ENCODE measurements at regions not wholly inside any gene's neighbourhood (a gene's known extent, or its start where the extent isn't known, plus 50 kb on each side); places are given as distances from the start of the nearest gene placed in this dataset.

DNA sequence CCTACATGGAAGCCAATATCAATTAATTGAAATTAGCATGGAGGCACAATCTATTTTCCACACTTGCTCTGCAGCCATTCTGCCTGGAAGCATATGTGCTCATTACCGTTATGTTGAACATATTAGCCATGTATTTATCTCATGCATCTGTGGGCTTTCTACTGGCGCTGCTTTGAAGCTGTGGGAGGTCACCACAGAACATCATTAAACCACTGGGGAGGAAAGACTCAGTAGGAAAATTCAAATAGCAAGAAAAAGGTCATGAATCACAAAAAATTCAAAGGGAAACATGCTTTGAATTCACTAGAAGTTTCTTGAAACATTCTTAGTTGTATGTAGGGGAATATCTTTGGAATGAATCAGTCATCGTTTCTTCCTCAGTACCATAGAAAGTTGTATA is 652.5 kb downstream of the EDEM1 start:
- no peaks in the 10 kb centered on the region for H3K27me3 Mint-ChIP-seq (ENCODE audit: unreplicated experiment)
- H3K4me1 Mint-ChIP-seq (ENCODE audit: unreplicated experiment), result no peaks in the 10 kb centered on the region
- DNase-seq (ENCODE audit: low spot score), result no peak
- H3K36me3 Mint-ChIP-seq (ENCODE audit: low read depth, unreplicated experiment), result no peaks in the 10 kb centered on the region
- H3K27ac Mint-ChIP-seq (ENCODE audit: unreplicated experiment), result no peak overlapping the region
- H3K9me3 Mint-ChIP-seq (ENCODE audit: unreplicated experiment), result peaks cover 38% of the 10 kb centered on the region
- no peak overlapping the region for H3K4me3 Mint-ChIP-seq (ENCODE audit: unreplicated experiment)
- TF ChIP-seq CTCF (IDR thresholded peaks at IDR 0.05; ENCODE audit: unreplicated experiment), result no peak

- DNase-seq (ENCODE audit: low spot score), result no peak
- Mint-ChIP-seq H3K27ac (ENCODE audit: unreplicated experiment) (no peak overlapping the region), H3K27me3 (ENCODE audit: unreplicated experiment) (no peaks in the 10 kb centered on the region), H3K4me1 (ENCODE audit: unreplicated experiment) (no peaks in the 10 kb centered on the region), H3K36me3 (ENCODE audit: low read depth, unreplicated experiment) (no peaks in the 10 kb centered on the region), H3K4me3 (ENCODE audit: unreplicated experiment) (no peak overlapping the region), H3K9me3 (ENCODE audit: unreplicated experiment) (peaks cover 36% of the 10 kb centered on the region)
- no peak for TF ChIP-seq CTCF (IDR thresholded peaks at IDR 0.05; ENCODE audit: unreplicated experiment)
Measured at GRCh38 chr3:5841599-5841998, 654.1 kb downstream of the EDEM1 start.

- no peak overlapping the region for H3K4me3 Mint-ChIP-seq (ENCODE audit: unreplicated experiment)
- TF ChIP-seq CTCF (IDR thresholded peaks at IDR 0.05; ENCODE audit: unreplicated experiment), result no peak
- no peaks in the 10 kb centered on the region for H3K36me3 Mint-ChIP-seq (ENCODE audit: low read depth, unreplicated experiment)
- no peaks in the 10 kb centered on the region for H3K27me3 Mint-ChIP-seq (ENCODE audit: unreplicated experiment)
- H3K27ac Mint-ChIP-seq (ENCODE audit: unreplicated experiment), result no peak overlapping the region
- H3K9me3 Mint-ChIP-seq (ENCODE audit: unreplicated experiment), result peaks cover 22% of the 10 kb centered on the region
- no peak for DNase-seq (ENCODE audit: low spot score)
- H3K4me1 Mint-ChIP-seq (ENCODE audit: unreplicated experiment), result no peaks in the 10 kb centered on the region
Measured at GRCh38 chr3:5846261-5846660, 658.8 kb downstream of the EDEM1 start.

DNA sequence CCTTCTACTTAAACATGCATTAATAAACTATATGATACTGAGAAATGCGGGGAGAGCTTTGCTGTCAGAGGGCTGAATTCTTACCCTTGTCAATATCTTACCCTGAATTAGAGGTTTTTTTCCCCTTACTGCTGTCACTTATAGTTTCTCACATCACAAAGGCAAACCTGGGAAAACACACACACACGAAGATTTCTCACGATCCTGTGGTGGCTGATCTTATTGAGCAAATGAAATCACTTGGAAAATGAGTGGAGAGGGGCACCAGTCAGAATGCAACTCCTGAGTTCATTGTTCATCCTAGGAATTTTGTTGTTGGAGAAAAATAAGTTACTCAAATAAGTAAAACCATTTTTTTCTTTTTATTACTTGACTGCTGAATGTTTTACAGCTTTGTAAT is 673.6 kb downstream of the EDEM1 start:
- H3K4me1 Mint-ChIP-seq (ENCODE audit: unreplicated experiment), result no peaks in the 10 kb centered on the region
- no peak overlapping the region for H3K4me3 Mint-ChIP-seq (ENCODE audit: unreplicated experiment)
- no peak overlapping the region for H3K27ac Mint-ChIP-seq (ENCODE audit: unreplicated experiment)
- no peak for TF ChIP-seq CTCF (IDR thresholded peaks at IDR 0.05; ENCODE audit: unreplicated experiment)
- H3K9me3 Mint-ChIP-seq (ENCODE audit: unreplicated experiment), result peaks cover 7% of the 10 kb centered on the region
- H3K27me3 Mint-ChIP-seq (ENCODE audit: unreplicated experiment), result no peaks in the 10 kb centered on the region
- no peak for DNase-seq (ENCODE audit: low spot score)
- H3K36me3 Mint-ChIP-seq (ENCODE audit: low read depth, unreplicated experiment), result no peaks in the 10 kb centered on the region

GRCh38 chr3:5874931-5875341 is 687.4 kb downstream of the EDEM1 start:
- H3K4me1 Mint-ChIP-seq (ENCODE audit: unreplicated experiment), result no peaks in the 10 kb centered on the region
- no peaks in the 10 kb centered on the region for H3K36me3 Mint-ChIP-seq (ENCODE audit: low read depth, unreplicated experiment)
- no peak overlapping the region for H3K27ac Mint-ChIP-seq (ENCODE audit: unreplicated experiment)
- no peak for TF ChIP-seq CTCF (IDR thresholded peaks at IDR 0.05; ENCODE audit: unreplicated experiment)
- H3K27me3 Mint-ChIP-seq (ENCODE audit: unreplicated experiment), result no peaks in the 10 kb centered on the region
- no peak overlapping the region for H3K4me3 Mint-ChIP-seq (ENCODE audit: unreplicated experiment)
- peaks cover 19% of the 10 kb centered on the region for H3K9me3 Mint-ChIP-seq (ENCODE audit: unreplicated experiment)
- DNase-seq (ENCODE audit: low spot score), result no peak
